DND-41 (cell line): ENCODE measurements at regions not wholly inside any gene's neighbourhood (a gene's known extent, or its start where the extent isn't known, plus 50 kb on each side); places are given as distances from the start of the nearest gene placed in this dataset.

Experiments
- CTCF ChIP-seq: IDR thresholded peaks from 2 replicates; pipeline ENCODE4 v1.5.1; 2012; ENCODE audit warnings: borderline replicate concordance, low read length, moderate library complexity, mild to moderate bottlenecking; ENCODE audit not compliant: poor library complexity, severe bottlenecking; ENCODE audit errors: extremely low read depth
- EZH2 ChIP-seq: IDR thresholded peaks from 3 replicates; pipeline ENCODE4 v1.6.1; 2012; ENCODE audit warnings: borderline replicate concordance, low read depth, mild to moderate bottlenecking, moderate library complexity, low read length, inconsistent platforms; ENCODE audit not compliant: severe bottlenecking

GRCh38 chr1:9449976-9450696, 89.1 kb upstream of the SLC25A33 start:
- TF ChIP-seq CTCF, result no peak
- TF ChIP-seq EZH2, result no peak
